ENCODE measurements at regions not wholly inside any gene's neighbourhood (a gene's known extent, or its start where the extent isn't known, plus 50 kb on each side); places are given as distances from the start of the nearest gene placed in this dataset.

- Histone ChIP-seq H3K56ac (replicated peaks; ENCODE audit: insufficient read length, low read depth, low read length) (no peak overlapping the region), H3K4me3 (ENCODE audit: extremely low read depth in 1 of 4, insufficient read depth in 2 of 4, low read depth in 3 of 4, low read length in 4 of 4) (no peak overlapping the region), H3K9me3 (ENCODE audit: insufficient read depth in 2 of 2, low read depth in 1 of 2, low read length in 1 of 2) (no peaks in the 10 kb centered on the region), H3K14ac (ENCODE audit: insufficient read length) (no peak overlapping the region), H3K4me1 (replicated peaks in 1 of 4; ENCODE audit: control insufficient read depth in 3 of 4, insufficient read depth in 4 of 4, low read length in 3 of 4) (no peaks in the 10 kb centered on the region), H2BK120ac (replicated peaks; ENCODE audit: low read depth, low read length) (no peak overlapping the region), H4K5ac (ENCODE audit: insufficient read length, low read depth, low read length) (no peak overlapping the region), H4K8ac (ENCODE audit: extremely low read depth, insufficient read depth, low read length) (no peak overlapping the region), H2AFZ (ENCODE audit: low read length) (no peak overlapping the region), H2BK12ac (ENCODE audit: low read depth, low read length) (no peak overlapping the region), H2BK20ac (ENCODE audit: low read length) (no peak overlapping the region), H2BK5ac (ENCODE audit: low read depth, low read length) (no peak overlapping the region), H3K4ac (replicated peaks; ENCODE audit: insufficient read length, low read depth, low read length) (no peak overlapping the region), H4K20me1 (replicated peaks in 1 of 2; ENCODE audit: control insufficient read depth in 1 of 2, insufficient read depth in 2 of 2, low read length in 2 of 2) (no peaks in the 10 kb centered on the region), H3K9ac (replicated peaks in 1 of 4; ENCODE audit: extremely low read depth in 1 of 4, low read depth in 3 of 4, low read length in 3 of 4) (no peak overlapping the region), H2AK5ac (ENCODE audit: low read depth, low read length) (no peak overlapping the region), H4K91ac (replicated peaks; ENCODE audit: insufficient read length, low read length) (no peak overlapping the region), H3K23ac (ENCODE audit: insufficient read length) (no peak overlapping the region), H3K79me1 (ENCODE audit: low read depth, low read length) (no peaks in the 10 kb centered on the region), H3K23me2 (ENCODE audit: low read depth, low read length) (no peaks in the 10 kb centered on the region), H3K27me3 (replicated peaks in 1 of 4; ENCODE audit: control insufficient read depth in 3 of 4, extremely low read depth in 1 of 4, insufficient read depth in 3 of 4, low read length in 3 of 4) (no peaks in the 10 kb centered on the region), H3K36me3 (ENCODE audit: control insufficient read depth in 2 of 4, insufficient read depth in 4 of 4, low read length in 3 of 4) (no peaks in the 10 kb centered on the region), H3K79me2 (ENCODE audit: control insufficient read depth in 1 of 2, insufficient read depth in 2 of 2, low read length in 2 of 2) (no peaks in the 10 kb centered on the region), H2BK15ac (ENCODE audit: low read length) (no peak overlapping the region), H3K4me2 (ENCODE audit: insufficient read depth in 1 of 2, low read depth in 2 of 2, low read length in 2 of 2) (no peak overlapping the region), H3K18ac (ENCODE audit: extremely low read depth, low read length) (no peak overlapping the region), H3K27ac (ENCODE audit: low read depth, low read length) (no peak overlapping the region)
- no peak for TF ChIP-seq ATF2 (IDR thresholded peaks at IDR 0.05; ENCODE audit: low read length)
- no peak for TF ChIP-seq SUZ12 (IDR thresholded peaks at IDR 0.05; ENCODE audit: low read length)
- TF ChIP-seq E2F6 (IDR thresholded peaks at IDR 0.05) = no peak
- no peak for TF ChIP-seq YY1 (IDR thresholded peaks at IDR 0.05; ENCODE audit: low read depth, low read length)
- TF ChIP-seq POLR2AphosphoS5 (IDR thresholded peaks at IDR 0.05; ENCODE audit: low read depth, low read length) = no peak
- no peak for TF ChIP-seq TAF1 (IDR thresholded peaks at IDR 0.05; ENCODE audit: low read depth, low read length)
- no peak for DNase-seq (ENCODE audit: low read depth in 1 of 2, low spot score in 2 of 2)
- ChIA-PET CTCF (ENCODE audit: partially characterized antibody) (interaction anchor here (0.7 kb wide), 1 partner anchor 204 kb away, joined by 3 read pairs; no protein-coding TSS in a partner anchor), POLR2A (ENCODE audit: partially characterized antibody) (no interaction called here)
- 94% methylated on average over 7 of the region's 7 CpGs; no CpG with 5 or more reads in 1 of the 2 experiments for WGBS, 2 experiments (ENCODE audit: extremely low coverage in 1 of 2, insufficient coverage in 1 of 2, insufficient read length in 1 of 2, insufficient replicate concordance in 2 of 2, low coverage in 1 of 2, low lambda C conversion rate in 2 of 2, missing lambda C conversion rate in 1 of 2)
- FAIRE-seq = no peak
Measured at GRCh38 chr3:160106905-160107861, 118.0 kb upstream of the C3orf80 start.

All from H1 (cell line).